Large intestine (tissue), 3 donors: ENCODE measurements at regions not wholly inside any gene's neighbourhood (a gene's known extent, or its start where the extent isn't known, plus 50 kb on each side); places are given as distances from the start of the nearest gene placed in this dataset.

Experiments used
- DNase-seq, 2 donors: peaks; one replicate each; pipeline versions ENCODE4 v3.0.0 to v3.0.0-alpha.2; 2013
- H3K27ac ChIP-seq: one replicate; pipeline ENCODE4 v1.5.1; 2013; ENCODE audit warnings: low read length
- H3K27me3 ChIP-seq: 2 replicates; pipeline ENCODE4 v1.6.1; 2013; ENCODE audit warnings: low read length; ENCODE audit not compliant: control insufficient read depth, insufficient read depth
- H3K36me3 ChIP-seq: 2 replicates; pipeline ENCODE4 v1.6.1; 2013; ENCODE audit warnings: low read length; ENCODE audit not compliant: control insufficient read depth, insufficient read depth
- H3K4me1 ChIP-seq: one replicate; pipeline ENCODE4 v1.6.1; 2013; ENCODE audit warnings: low read length; ENCODE audit not compliant: control insufficient read depth, insufficient read depth
- H3K4me3 ChIP-seq: one replicate; pipeline ENCODE4 v1.5.1; 2013; ENCODE audit warnings: low read length
- H3K9me3 ChIP-seq: one replicate; pipeline ENCODE4 v1.6.1; 2013; ENCODE audit warnings: mild to moderate bottlenecking, low read depth, low read length, moderate library complexity; ENCODE audit not compliant: control insufficient read depth
- WGBS: methylation state at CpG from one replicate; pipeline ENCODE4 v1.1.5; 2013; ENCODE audit warnings: low lambda C conversion rate; ENCODE audit not compliant: insufficient coverage; 5-methylcytosine and 5-hydroxymethylcytosine counted together

- Histone ChIP-seq H3K4me3 (no peak overlapping the region), H3K4me1 (peaks cover 10% of the 10 kb centered on the region), H3K9me3 (no peaks in the 10 kb centered on the region), H3K27ac (no peak overlapping the region), H3K36me3 (no peaks in the 10 kb centered on the region), H3K27me3 (no peaks in the 10 kb centered on the region)
- DNase-seq = no peak
- 100% methylated on average over 1 of the region's 3 CpGs for WGBS
These were observed 248.3 kb downstream of the EN1 start for GRCh38 chr2:118599141-118599540.

- Histone ChIP-seq H3K4me1 (no peaks in the 10 kb centered on the region), H3K36me3 (no peaks in the 10 kb centered on the region), H3K4me3 (no peak overlapping the region), H3K27ac (no peak overlapping the region), H3K9me3 (no peaks in the 10 kb centered on the region), H3K27me3 (no peaks in the 10 kb centered on the region)
- no CpG with 5 or more reads among the region's 6 CpGs for WGBS
- no peak for DNase-seq
These were observed 250.8 kb downstream of the EN1 start for GRCh38 chr2:118596620-118597019.

GRCh38 chr2:118593257-118593656 lies 254.2 kb downstream of the EN1 start:
- WGBS = 100% methylated on average over 1 of the region's 1 CpG
- H3K27me3 ChIP-seq = no peaks in the 10 kb centered on the region
- no peak for DNase-seq

GRCh38 chr2:118591223-118591622 lies 256.2 kb downstream of the EN1 start:
- no peak for DNase-seq
- no peak overlapping the region for H3K27ac ChIP-seq
- no peaks in the 10 kb centered on the region for H3K27me3 ChIP-seq
- no peaks in the 10 kb centered on the region for H3K4me1 ChIP-seq
- no peak overlapping the region for H3K4me3 ChIP-seq
- WGBS = 100% methylated on average over 1 of the region's 7 CpGs
- no peaks in the 10 kb centered on the region for H3K9me3 ChIP-seq
- no peaks in the 10 kb centered on the region for H3K36me3 ChIP-seq

More at GRCh38 chr2:118593257-118593656, 254.2 kb downstream of the EN1 start:
- Histone ChIP-seq H3K36me3 (no peaks in the 10 kb centered on the region), H3K4me1 (no peaks in the 10 kb centered on the region), H3K9me3 (no peaks in the 10 kb centered on the region), H3K4me3 (no peak overlapping the region), H3K27ac (no peak overlapping the region)

GRCh38 chr2:118589721-118590120 lies 257.7 kb downstream of the EN1 start:
- Histone ChIP-seq H3K4me1 (no peaks in the 10 kb centered on the region), H3K4me3 (no peak overlapping the region), H3K27me3 (no peaks in the 10 kb centered on the region), H3K27ac (no peak overlapping the region), H3K9me3 (no peaks in the 10 kb centered on the region), H3K36me3 (no peaks in the 10 kb centered on the region)
- WGBS = no CpG with 5 or more reads among the region's 3 CpGs
- DNase-seq = no peak

GRCh38 chr2:118588850-118589249 lies 258.6 kb downstream of the EN1 start:
- no CpG with 5 or more reads among the region's 6 CpGs for WGBS
- no peak overlapping the region for H3K4me3 ChIP-seq
- no peaks in the 10 kb centered on the region for H3K36me3 ChIP-seq
- no peaks in the 10 kb centered on the region for H3K27me3 ChIP-seq
- no peaks in the 10 kb centered on the region for H3K9me3 ChIP-seq
- no peak overlapping the region for H3K27ac ChIP-seq
- no peak for DNase-seq
- no peaks in the 10 kb centered on the region for H3K4me1 ChIP-seq

GRCh38 chr2:118586312-118586711 lies 261.1 kb downstream of the EN1 start:
- Histone ChIP-seq H3K4me3 (no peak overlapping the region), H3K9me3 (no peaks in the 10 kb centered on the region), H3K4me1 (no peaks in the 10 kb centered on the region), H3K27me3 (peaks cover 2% of the 10 kb centered on the region), H3K36me3 (no peaks in the 10 kb centered on the region), H3K27ac (no peak overlapping the region)
- no CpG with 5 or more reads among the region's 1 CpG for WGBS
- DNase-seq = no peak

- Histone ChIP-seq H3K27me3 (peaks cover 3% of the 10 kb centered on the region), H3K27ac (no peak overlapping the region), H3K9me3 (no peaks in the 10 kb centered on the region), H3K36me3 (no peaks in the 10 kb centered on the region), H3K4me1 (no peaks in the 10 kb centered on the region), H3K4me3 (no peak overlapping the region)
- WGBS = 78% methylated on average over 1 of the region's 6 CpGs
- no peak for DNase-seq
These were observed 262.6 kb downstream of the EN1 start for GRCh38 chr2:118584877-118585276.

- WGBS = no CpG with 5 or more reads among the region's 4 CpGs
- H3K4me1 ChIP-seq = no peaks in the 10 kb centered on the region
- no peak for DNase-seq
- H3K36me3 ChIP-seq = no peaks in the 10 kb centered on the region
- no peak overlapping the region for H3K4me3 ChIP-seq
- H3K9me3 ChIP-seq = no peaks in the 10 kb centered on the region
- no peak overlapping the region for H3K27ac ChIP-seq
- H3K27me3 ChIP-seq = peaks cover 3% of the 10 kb centered on the region
These were observed 263.2 kb downstream of the EN1 start for GRCh38 chr2:118584062-118584749.

- H3K27ac ChIP-seq = no peak overlapping the region
- no peaks in the 10 kb centered on the region for H3K36me3 ChIP-seq
- WGBS = no CpG with 5 or more reads among the region's 4 CpGs
- no peaks in the 10 kb centered on the region for H3K9me3 ChIP-seq
- DNase-seq = no peak
- H3K4me3 ChIP-seq = no peak overlapping the region
- peaks cover 3% of the 10 kb centered on the region for H3K27me3 ChIP-seq
- H3K4me1 ChIP-seq = no peaks in the 10 kb centered on the region
These were observed 265.4 kb downstream of the EN1 start for GRCh38 chr2:118582058-118582457.

- H3K9me3 ChIP-seq = no peaks in the 10 kb centered on the region
- H3K36me3 ChIP-seq = no peaks in the 10 kb centered on the region
- H3K27ac ChIP-seq = no peak overlapping the region
- DNase-seq = no peak
- no CpG with 5 or more reads among the region's 1 CpG for WGBS
- H3K4me3 ChIP-seq = no peak overlapping the region
- H3K4me1 ChIP-seq = no peaks in the 10 kb centered on the region
- peaks cover 3% of the 10 kb centered on the region for H3K27me3 ChIP-seq
These were observed 266.8 kb downstream of the EN1 start for GRCh38 chr2:118580651-118581050.
